NCI-H748 treated with DMSO at 0.1 percent for 48 hours (cell line): ENCODE measurements at regions not wholly inside any gene's neighbourhood (a gene's known extent, or its start where the extent isn't known, plus 50 kb on each side); places are given as distances from the start of the nearest gene placed in this dataset.
"Not testable (repeated sequence)": the region's sequence is repeated elsewhere in the genome, so short reads cannot be mapped to it uniquely, and the experiment has no call there.

Experiments used
- DNase-seq: peaks from one replicate; lab custom pipeline; 2025; lab: John Stamatoyannopoulos, UW

- no peak for DNase-seq
These were observed 92.9 kb upstream of the TSPAN2 start for GRCh38 chr1:115182012-115182715.

DNA sequence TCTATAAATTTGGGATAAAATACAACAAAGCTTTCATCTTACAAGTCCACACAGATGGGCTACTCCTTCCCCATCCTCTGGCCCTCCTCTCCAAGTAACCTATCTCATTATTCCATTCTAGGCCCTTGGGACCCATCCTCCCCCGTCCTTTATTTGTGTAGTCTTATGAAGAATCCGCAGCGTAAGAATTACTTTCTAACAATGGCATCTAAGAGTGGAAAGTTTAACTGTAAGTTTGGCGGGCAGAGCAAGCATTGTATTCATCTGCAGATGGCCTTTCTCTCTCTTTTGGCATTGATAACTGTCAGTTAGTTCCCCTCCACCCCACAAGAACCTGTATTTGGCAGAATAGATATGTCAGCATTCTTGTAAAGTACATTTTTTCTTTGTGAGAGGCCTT lies 91.9 kb upstream of the TSPAN2 start:
- no peak for DNase-seq

DNA sequence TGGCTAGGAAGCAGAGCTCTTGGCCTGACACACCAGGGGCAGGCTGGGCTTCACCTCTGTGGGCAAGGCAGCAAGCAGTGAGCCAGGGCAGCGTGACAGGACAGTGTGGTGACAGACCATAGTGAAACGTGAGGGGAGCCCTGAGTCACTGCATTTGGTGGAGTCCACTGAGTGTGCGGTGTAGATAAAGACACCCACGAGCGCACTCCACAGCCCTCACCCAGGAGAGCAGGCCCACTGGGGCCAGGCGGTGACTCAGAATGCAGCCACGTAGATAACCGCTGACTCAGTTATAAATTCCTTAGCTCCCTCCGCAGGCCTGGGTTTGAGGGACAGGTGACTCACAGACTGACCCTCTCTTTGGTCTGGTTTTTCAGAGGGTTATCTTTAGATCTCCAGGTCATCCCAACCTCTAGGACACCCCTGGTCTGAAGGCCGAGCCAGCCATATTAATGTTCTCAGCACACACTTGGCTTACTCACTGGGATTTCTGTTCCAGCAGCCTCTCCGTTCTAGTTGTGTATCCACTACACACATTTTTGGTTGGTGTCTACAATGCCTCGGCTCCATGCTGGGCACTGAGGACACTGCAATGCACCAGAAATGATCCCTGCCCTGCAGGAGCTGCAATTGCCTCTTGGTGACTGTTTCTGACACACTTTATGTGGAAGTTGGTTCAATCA lies 90.2 kb upstream of the TSPAN2 start:
- DNase-seq = no peak

DNA sequence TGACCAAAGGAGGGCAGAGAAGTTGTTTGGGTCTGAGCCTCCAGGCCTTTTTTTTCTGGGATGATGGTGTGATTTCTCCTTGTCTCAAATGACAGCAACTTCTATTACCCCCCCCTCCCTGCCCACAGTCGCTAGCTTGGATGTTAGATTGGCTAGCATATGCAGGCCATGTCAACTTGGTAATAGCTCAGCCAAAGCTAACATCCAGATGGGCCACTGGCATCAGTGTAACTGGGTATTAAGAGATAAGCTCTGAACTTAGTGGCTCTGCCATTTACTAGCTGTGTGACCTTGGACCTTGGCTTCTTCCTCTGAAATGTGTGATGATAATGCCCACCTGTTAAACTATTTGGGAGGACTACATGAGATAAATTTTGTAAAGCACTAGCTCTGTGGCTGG lies 86.9 kb upstream of the TSPAN2 start:
- no peak for DNase-seq

DNA sequence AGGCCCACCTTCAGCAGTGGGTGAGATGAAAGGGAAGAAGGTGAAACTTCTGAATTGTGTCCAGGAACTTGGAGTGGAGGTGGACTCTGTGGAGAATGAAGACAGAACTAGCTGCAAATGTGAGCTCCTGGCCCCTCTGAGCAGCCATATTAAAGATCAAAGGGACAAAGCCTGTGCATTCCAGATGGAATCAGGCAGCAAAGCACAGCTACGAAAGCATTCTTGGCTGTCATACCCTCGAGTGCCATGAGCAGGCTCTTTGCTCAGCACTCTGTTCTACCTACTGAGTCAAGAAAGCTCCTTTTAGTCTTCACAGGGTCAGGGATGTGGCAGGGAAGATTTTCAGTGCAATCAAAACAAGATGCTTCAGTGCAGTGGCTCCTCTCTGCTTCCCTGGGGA lies 86.3 kb upstream of the TSPAN2 start:
- no peak for DNase-seq

DNA sequence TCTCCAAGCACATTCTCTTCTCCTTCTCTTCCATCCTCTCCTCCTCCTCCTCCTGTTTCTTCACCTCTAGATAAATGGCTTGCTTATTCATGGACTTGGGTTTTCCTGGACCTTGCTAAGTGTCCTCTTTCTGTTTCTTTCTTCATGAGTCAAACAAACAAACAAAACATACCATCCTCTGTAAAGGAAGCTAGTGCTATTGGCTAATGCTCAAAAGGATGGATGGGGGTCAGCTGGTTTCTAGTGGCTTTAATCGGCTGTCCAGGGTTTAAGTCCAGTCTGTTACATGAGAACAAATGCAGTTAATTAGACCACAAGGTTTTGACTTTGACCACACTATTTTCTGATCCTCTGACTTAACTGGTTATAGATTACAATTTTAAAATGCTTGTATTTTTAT lies 83.8 kb upstream of the TSPAN2 start:
- DNase-seq = no peak

DNA sequence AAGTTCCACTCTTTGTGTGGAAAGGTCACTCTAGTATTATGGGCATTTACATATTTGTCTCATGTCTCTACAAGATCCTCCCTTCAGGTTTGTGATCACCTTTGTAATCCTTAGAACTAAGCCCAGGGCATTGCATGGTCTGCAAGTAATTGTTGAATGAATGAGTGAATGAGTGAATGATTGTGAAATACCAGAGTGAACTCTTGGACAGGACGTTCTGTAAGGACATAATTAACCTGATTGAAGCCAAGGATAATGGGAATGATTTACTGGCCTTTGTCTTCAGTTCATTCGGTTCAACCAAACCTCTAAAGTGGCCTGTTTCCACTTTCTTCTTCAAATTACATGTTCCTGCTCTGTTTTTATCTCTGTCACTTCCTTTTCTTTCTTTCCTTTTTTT lies 83.0 kb upstream of the TSPAN2 start:
- no peak for DNase-seq

DNA sequence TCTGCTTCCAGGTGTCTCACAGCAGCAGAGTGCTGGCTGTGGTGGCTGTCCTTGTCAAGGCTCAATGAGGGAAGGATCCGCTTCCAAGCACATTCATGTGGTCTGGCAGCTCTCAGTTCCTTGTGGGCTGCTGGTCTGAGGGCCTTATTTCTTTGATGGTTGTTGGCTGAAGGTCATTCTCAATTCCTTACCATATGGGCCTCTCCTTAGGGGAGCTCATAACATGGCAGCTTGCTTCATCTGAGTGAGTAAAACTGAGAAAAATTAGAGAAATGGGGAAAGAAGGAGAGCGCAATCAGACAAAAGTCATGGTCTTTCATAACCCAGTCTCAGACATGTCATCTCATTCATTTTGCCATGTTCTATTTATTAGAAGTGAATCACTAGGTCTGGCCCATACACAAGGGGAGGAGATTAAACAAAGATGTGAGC lies 81.7 kb upstream of the TSPAN2 start:
- no peak for DNase-seq

- no peak for DNase-seq
These were observed 81.1 kb upstream of the TSPAN2 start for GRCh38 chr1:115170377-115170776.

GRCh38 chr1:115168026-115168425 lies 78.7 kb upstream of the TSPAN2 start:
- DNase-seq = no peak

- DNase-seq = no peak
These were observed 77.3 kb upstream of the TSPAN2 start for GRCh38 chr1:115166531-115167091.

DNA sequence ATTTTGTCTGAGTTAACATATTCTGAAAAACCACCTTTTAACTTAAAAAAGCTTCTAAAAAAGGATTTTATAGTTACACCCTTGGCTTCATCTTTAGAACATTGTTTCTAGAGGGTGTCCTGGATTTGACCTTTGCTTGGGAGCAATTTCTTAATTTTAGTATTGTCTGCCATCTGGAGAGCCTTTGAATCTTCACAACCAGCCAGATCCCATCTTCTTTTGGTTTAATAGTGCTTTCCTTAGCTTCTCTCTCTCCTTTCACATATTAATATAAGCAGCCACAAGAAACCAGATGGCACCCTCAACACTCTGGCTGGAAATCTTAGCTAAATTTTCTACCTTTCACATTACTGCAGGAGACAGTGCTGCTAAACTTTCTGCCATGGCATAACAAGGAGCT lies 76.5 kb upstream of the TSPAN2 start:
- no peak for DNase-seq

DNA sequence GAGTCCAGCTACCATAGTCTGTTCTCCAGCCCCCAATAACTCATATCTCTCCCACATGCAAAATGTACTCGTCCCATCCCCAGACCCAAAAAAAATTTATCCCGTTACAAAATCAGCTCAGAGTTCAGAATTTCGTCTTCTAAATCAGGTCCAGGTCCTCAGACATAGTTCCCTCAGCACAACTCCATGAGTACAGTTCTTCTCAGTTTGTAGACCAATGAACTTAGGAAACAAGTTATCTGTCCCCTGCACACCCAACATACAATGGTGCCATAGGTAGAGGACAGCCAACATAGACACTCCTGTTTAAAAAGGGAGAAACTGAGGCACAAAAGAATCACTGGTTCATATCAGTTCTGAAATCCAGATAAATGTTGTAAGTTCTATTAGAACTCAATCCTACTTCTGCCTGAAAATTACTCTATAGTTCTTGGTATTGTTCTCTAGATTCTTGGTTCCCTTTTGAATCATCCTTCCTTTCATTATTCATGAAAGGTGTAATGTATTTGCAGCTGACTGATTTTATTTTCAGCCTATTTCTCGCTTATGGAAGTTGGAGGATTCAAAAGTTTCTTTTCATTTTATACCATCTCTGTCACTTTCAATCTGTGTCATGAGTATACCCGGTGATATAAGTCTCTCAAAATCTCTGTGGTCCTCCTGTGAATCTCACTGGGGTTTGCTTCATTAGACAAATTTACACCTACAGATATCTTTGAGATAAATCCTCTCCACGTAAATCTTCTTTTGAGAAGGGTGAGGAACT lies 75.8 kb upstream of the TSPAN2 start:
- DNase-seq = no peak

DNA sequence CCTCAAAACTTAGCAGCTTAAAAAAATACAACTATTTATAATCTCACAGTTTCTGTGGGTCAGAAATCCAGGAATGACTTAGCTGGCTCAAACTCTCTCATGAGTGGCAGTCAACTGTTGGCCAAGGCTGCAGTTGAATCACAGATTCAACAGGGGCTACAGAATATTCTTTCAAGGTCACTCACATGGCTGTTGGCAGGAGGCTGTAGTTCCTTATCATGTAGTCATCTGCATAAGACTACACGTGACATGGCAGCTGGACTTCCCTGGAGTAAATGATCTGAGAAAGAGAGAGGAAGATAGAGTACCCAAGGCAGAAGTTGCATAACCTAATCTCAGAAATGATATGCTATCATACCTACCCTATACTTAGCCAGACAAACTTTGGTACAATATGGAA lies 75.2 kb upstream of the TSPAN2 start:
- no peak for DNase-seq

- no peak for DNase-seq
These were observed 71.4 kb upstream of the TSPAN2 start for GRCh38 chr1:115160728-115161127.

DNA sequence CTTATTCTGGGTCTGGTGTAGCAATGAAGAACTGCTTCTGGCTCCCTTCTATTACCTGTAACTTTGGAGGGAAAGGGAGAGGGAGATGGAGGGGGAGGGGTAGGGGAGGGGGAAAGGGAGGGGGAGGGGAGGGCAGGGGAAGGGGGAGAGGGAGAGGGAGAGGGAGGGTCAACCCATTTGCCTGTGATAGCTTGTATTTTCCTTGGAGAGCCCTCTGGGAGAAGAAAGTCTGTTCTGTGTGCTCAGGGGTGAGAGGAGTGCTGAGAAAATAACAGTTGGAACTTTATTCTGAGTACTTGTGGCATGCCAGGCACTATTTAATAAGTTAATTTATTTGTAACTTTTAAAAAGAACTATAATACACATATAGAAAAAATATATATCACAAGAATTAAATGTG lies 70.7 kb upstream of the TSPAN2 start:
- DNase-seq = no peak

DNA sequence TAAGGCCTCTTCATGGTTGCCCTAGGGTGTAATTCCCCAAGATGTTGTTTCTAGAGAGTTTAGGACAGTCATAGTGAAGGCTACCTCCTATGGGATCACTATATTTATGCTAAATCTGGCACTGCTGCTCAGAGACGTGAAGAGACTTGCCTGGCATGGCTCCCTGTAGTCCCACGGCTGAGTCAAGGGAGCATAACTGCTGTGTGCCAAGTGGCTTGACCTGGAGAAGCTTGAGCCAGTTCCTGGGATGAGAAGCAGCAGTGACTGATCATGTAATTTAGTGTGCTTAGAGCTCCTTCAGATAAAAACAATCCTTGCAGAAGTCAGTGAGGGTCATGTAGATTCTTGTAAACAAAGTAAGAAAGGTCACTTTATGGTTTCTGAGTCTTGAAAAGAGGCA lies 68.9 kb upstream of the TSPAN2 start:
- no peak for DNase-seq

- DNase-seq = no peak
These were observed 67.6 kb upstream of the TSPAN2 start for GRCh38 chr1:115156826-115157468.

DNA sequence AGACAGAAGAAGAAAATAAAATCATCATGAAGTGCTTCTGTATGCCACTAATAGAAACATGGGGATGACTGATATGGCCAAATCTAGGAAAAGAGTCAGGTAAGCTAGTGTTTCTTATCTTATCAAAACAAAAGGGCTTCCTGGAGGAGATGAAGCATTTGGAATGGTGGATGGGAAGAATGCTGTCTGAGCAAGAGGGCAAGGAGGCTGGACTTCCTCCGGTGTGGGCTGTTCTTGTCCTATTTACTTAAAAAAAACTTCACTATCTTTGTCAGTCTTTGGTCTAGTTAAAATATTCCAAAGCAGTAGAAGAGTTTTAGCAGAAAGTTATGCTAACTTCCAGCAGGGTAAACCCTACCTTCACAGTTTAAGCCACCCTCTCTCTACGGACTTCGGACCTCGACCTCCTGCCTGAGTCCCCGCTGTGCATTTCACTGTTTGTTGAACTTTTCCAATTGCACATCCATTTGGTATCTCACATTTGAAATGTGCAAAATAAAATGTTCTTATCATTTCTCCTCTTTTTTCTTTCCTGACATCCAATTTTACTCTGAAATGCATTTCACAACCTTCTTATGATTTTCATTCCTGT lies 64.8 kb upstream of the TSPAN2 start:
- no peak for DNase-seq

DNA sequence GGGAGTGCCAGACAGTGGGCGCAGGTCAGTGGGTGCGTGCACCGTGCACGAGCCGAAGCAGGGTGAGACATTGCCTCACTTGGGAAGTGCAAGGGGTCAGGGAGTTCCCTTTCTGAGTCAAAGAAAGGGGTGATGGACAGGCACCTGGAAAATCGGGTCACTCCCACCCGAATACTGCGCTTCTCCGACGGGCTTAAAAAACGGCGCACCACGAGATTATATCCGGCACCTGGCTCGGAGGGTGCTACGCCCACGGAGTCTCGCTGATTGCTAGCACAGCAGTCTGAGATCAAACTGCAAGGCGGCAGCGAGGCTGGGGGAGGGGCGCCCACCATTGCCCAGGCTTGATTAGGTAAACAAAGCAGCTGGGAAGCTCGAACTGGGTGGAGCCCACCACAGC lies 58.6 kb upstream of the TSPAN2 start:
- not testable (repeated sequence) for DNase-seq

GRCh38 chr1:115145226-115145625 lies 55.9 kb upstream of the TSPAN2 start:
- no peak for DNase-seq

GRCh38 chr1:115144176-115144575 lies 54.9 kb upstream of the TSPAN2 start:
- DNase-seq = no peak
